ENCODE measurements at regions not wholly inside any gene's neighbourhood (a gene's known extent, or its start where the extent isn't known, plus 50 kb on each side); places are given as distances from the start of the nearest gene placed in this dataset.

DNA sequence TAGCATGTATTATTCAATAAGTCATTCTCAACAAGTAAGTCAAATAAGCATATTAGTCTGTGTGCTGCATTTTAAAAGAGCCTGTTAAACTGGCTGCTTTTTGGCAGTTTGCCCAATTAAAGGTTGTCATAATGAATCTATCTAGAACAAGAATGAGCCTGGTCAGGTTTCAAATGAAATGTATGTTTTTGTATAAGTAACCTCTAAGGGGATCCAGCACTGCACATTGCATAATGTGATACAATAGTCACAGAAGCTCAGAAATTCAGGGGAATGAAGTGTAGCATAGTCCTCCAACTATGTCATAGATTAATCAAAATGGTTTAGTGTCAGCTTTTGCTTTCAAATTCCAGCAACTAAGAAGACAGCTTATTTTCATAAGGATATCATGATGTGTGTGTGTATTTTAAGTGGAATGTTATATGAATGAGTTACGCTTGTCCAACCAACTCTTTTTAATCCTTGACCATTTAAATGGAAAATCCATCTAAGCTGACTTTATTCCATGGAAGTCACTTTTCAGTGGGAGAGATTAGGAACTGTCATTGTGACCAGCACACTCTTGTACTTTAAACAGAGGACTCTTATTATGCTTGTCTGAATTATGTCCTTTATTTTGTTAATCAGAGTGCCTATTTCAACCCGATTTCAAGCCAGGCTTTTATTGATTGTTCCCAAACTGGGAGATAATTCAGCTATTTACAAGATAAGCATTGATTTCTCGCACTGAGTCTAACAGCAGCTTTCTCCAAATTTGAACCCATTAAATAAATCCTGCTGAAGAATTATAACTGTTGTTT lies 283.9 kb upstream of the ADAMTSL1 start:
- no peak for TF ChIP-seq EZH2 (IDR thresholded peaks at IDR 0.05; ENCODE audit: borderline replicate concordance, insufficient read depth, low read depth, low read length, poor library complexity, severe bottlenecking)
- TF ChIP-seq, protein P1, sequence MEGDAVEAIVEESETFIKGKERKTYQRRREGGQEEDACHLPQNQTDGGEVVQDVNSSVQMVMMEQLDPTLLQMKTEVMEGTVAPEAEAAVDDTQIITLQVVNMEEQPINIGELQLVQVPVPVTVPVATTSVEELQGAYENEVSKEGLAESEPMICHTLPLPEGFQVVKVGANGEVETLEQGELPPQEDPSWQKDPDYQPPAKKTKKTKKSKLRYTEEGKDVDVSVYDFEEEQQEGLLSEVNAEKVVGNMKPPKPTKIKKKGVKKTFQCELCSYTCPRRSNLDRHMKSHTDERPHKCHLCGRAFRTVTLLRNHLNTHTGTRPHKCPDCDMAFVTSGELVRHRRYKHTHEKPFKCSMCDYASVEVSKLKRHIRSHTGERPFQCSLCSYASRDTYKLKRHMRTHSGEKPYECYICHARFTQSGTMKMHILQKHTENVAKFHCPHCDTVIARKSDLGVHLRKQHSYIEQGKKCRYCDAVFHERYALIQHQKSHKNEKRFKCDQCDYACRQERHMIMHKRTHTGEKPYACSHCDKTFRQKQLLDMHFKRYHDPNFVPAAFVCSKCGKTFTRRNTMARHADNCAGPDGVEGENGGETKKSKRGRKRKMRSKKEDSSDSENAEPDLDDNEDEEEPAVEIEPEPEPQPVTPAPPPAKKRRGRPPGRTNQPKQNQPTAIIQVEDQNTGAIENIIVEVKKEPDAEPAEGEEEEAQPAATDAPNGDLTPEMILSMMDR (IDR thresholded peaks at IDR 0.05): no peak

All from B cell (primary cell).